ENCODE measurements at regions not wholly inside any gene's neighbourhood (a gene's known extent, or its start where the extent isn't known, plus 50 kb on each side); places are given as distances from the start of the nearest gene placed in this dataset.

GRCh38 chr20:11114382-11114781 lies 440.6 kb upstream of the JAG1 start:
- POLR2A ChIA-PET, result no interaction called here
- Histone ChIP-seq H3K36me3 (replicated peaks in 1 of 2; ENCODE audit: control insufficient read depth in 1 of 2, insufficient read depth in 2 of 2, low read length in 1 of 2) (no peaks in the 10 kb centered on the region), H4K20me1 (ENCODE audit: insufficient read depth) (no peaks in the 10 kb centered on the region), H3K4me1 (ENCODE audit: control insufficient read depth in 1 of 2, insufficient read depth in 2 of 2, low read depth in 1 of 2, low read length in 1 of 2) (peaks cover 0 to 26% of the 10 kb centered on the region in 2 experiments; a peak in 3 of 4 replicates), H3K4me2 (no peak overlapping the region), H3K9me2 (no peaks in the 10 kb centered on the region), H3K9ac (no peak overlapping the region), H3K9me3 (no peaks in the 10 kb centered on the region), H3K27ac (ENCODE audit: low read depth in 2 of 2, low read length in 1 of 2) (no peak overlapping the region), H3K27me3 (ENCODE audit: insufficient read depth) (no peaks in the 10 kb centered on the region), H2AFZ (ENCODE audit: low read depth) (no peak overlapping the region), H3K79me2 (ENCODE audit: insufficient read depth) (no peaks in the 10 kb centered on the region), H3F3A (replicated peaks; ENCODE audit: insufficient read depth) (peaks cover 27% of the 10 kb centered on the region), H3K4me3 (ENCODE audit: low read depth in 2 of 2, low read length in 1 of 2) (no peak overlapping the region)
- CTCF ChIA-PET, result no interaction called here
- TF ChIP-seq GATA2 (CRISPR knock-in tag; IDR thresholded peaks at IDR 0.05) (no peak), NRF1 (IDR thresholded peaks at IDR 0.05; ENCODE audit: low read depth, low read length) (no peak), CHD2 (IDR thresholded peaks at IDR 0.05; ENCODE audit: low read length, partially characterized antibody) (no peak), POLR2AphosphoS5 (IDR thresholded peaks at IDR 0.05; ENCODE audit: low read depth, low read length) (no peak), SIN3A (IDR thresholded peaks at IDR 0.05; ENCODE audit: borderline replicate concordance, low read depth, low read length) (no peak), RCOR1 (IDR thresholded peaks at IDR 0.05; ENCODE audit: low read length) (no peak), JUND (IDR thresholded peaks at IDR 0.05) (no peak)
- TF ChIP-seq, protein P1, sequence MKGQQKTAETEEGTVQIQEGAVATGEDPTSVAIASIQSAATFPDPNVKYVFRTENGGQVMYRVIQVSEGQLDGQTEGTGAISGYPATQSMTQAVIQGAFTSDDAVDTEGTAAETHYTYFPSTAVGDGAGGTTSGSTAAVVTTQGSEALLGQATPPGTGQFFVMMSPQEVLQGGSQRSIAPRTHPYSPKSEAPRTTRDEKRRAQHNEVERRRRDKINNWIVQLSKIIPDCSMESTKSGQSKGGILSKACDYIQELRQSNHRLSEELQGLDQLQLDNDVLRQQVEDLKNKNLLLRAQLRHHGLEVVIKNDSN (IDR thresholded peaks at IDR 0.05; ENCODE audit: borderline replicate concordance, low read depth), result no peak
- DNase-seq, result no peak

DNA sequence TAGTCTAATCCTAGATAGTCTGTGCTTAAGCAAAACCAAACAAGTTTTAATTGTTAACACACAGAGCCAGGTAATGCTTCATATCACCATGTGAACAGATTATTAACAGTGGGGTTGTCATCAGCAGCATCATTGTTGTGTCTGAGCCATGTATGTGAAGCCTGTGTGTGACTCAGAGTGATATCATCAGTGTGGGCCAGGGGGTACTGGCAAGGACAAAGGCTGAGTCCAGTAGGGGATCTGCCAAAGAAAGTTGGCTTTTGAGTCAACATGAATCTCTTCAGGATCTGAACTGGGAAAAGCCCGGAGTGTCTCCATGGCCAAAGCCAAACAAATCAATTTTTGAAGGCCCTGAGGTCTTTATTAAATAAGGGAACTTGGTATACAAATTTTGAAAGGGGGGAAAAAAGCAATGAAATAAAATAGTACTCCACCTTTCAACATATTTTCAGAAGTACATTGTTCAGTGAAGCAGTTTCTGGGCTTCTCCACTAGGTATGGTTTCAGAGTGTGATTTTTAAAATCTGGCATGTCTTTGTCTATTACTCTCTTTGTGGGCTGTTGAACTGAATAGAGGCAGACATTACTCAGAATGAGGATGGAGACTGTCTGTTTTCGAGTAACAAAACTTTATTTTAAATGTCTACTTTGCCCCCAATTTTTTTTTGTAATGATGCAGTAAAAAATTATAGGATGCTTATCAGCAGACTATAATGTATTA lies 444.2 kb upstream of the JAG1 start:
- peak overlapping the region in 1 of 2 experiments; percentile 95; a peak in 2 of 4 replicates for H3K27ac ChIP-seq (ENCODE audit: low read depth in 2 of 2, low read length in 1 of 2)
- peaks cover 0 to 12% of the 10 kb centered on the region in 2 experiments; a peak in 2 of 4 replicates for H3K4me1 ChIP-seq (ENCODE audit: control insufficient read depth in 1 of 2, insufficient read depth in 2 of 2, low read depth in 1 of 2, low read length in 1 of 2)
- 19% methylated on average over 2 of the region's 2 CpGs for WGBS (ENCODE audit: low lambda C conversion rate)
- H2AFZ ChIP-seq (ENCODE audit: low read depth), result no peak overlapping the region
- no peak overlapping the region for H3K4me3 ChIP-seq (ENCODE audit: low read depth in 2 of 2, low read length in 1 of 2)
- H3F3A ChIP-seq (replicated peaks; ENCODE audit: insufficient read depth), result peaks cover 35% of the 10 kb centered on the region
- no peaks in the 10 kb centered on the region for H3K27me3 ChIP-seq (ENCODE audit: insufficient read depth)
- H4K20me1 ChIP-seq (ENCODE audit: insufficient read depth), result no peaks in the 10 kb centered on the region
- POLR2A ChIA-PET, result no interaction called here
- H3K36me3 ChIP-seq (replicated peaks in 1 of 2; ENCODE audit: control insufficient read depth in 1 of 2, insufficient read depth in 2 of 2, low read length in 1 of 2), result no peaks in the 10 kb centered on the region
- H3K4me2 ChIP-seq, result no peak overlapping the region
- no peaks in the 10 kb centered on the region for H3K9me2 ChIP-seq
- H3K9ac ChIP-seq, result peak overlapping the region; percentile 56
- CTCF ChIA-PET, result no interaction called here
- H3K9me3 ChIP-seq, result no peaks in the 10 kb centered on the region
- H3K79me2 ChIP-seq (ENCODE audit: insufficient read depth), result no peaks in the 10 kb centered on the region
- DNase-seq, result no peak
- TF ChIP-seq ELF1 (IDR thresholded peaks at IDR 0.05), result no peak
- TF ChIP-seq, protein P1 (IDR thresholded peaks at IDR 0.05; ENCODE audit: borderline replicate concordance, low read depth), result no peak
- no peak for TF ChIP-seq FOXJ3 (CRISPR knock-in tag; IDR thresholded peaks at IDR 0.05)
- TF ChIP-seq MXI1 (IDR thresholded peaks at IDR 0.05; ENCODE audit: low read depth, low read length), result no peak
- TF ChIP-seq RAD21 (IDR thresholded peaks at IDR 0.05; ENCODE audit: low read length), result no peak
- TF ChIP-seq TCF12 (IDR thresholded peaks at IDR 0.05), result peak; percentile 90
- TF ChIP-seq SMC3 (IDR thresholded peaks at IDR 0.05; ENCODE audit: low read depth, low read length), result no peak
- peak; percentile 73; the same call in 1 of the 2 replicates for TF ChIP-seq TEAD4 (IDR thresholded peaks at IDR 0.05; ENCODE audit: borderline replicate concordance, insufficient read depth)
- peak in 1 of 2 experiments; percentile 90; a peak in 1 of 4 replicates for TF ChIP-seq EP300 (IDR thresholded peaks at IDR 0.05; ENCODE audit: borderline replicate concordance in 1 of 2, low read depth in 1 of 2, low read length in 1 of 2)
- TF ChIP-seq RFX5 (IDR thresholded peaks at IDR 0.05; ENCODE audit: low read length), result no peak
- TF ChIP-seq NFIC (IDR thresholded peaks at IDR 0.05; ENCODE audit: borderline replicate concordance), result peak; percentile 88
- TF ChIP-seq FOSL2 (IDR thresholded peaks at IDR 0.05; ENCODE audit: borderline replicate concordance, low read depth), result peak; percentile 96
- peak; percentile 33; the same call in 1 of the 2 replicates for TF ChIP-seq POLR2AphosphoS5 (IDR thresholded peaks at IDR 0.05; ENCODE audit: low read depth, low read length)
- TF ChIP-seq, protein P2, sequence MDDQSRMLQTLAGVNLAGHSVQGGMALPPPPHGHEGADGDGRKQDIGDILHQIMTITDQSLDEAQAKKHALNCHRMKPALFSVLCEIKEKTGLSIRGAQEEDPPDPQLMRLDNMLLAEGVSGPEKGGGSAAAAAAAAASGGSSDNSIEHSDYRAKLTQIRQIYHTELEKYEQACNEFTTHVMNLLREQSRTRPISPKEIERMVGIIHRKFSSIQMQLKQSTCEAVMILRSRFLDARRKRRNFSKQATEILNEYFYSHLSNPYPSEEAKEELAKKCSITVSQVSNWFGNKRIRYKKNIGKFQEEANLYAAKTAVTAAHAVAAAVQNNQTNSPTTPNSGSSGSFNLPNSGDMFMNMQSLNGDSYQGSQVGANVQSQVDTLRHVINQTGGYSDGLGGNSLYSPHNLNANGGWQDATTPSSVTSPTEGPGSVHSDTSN (IDR thresholded peaks at IDR 0.05), result peak; percentile 74
- no peak for TF ChIP-seq TAF1 (IDR thresholded peaks at IDR 0.05; ENCODE audit: borderline replicate concordance, low read depth, low read length)
- TF ChIP-seq MAX (IDR thresholded peaks at IDR 0.05; ENCODE audit: low read depth), result 0 out of 2 replicates have a peak, but pooled peaks have one; percentile 18
- no peak for TF ChIP-seq EZH2phosphoT487 (IDR thresholded peaks at IDR 0.05; ENCODE audit: borderline replicate concordance, low read depth)
